Jurkat, Clone E6-1 (cell line): ENCODE measurements at regions not wholly inside any gene's neighbourhood (a gene's known extent, or its start where the extent isn't known, plus 50 kb on each side); places are given as distances from the start of the nearest gene placed in this dataset.

Experiments
- DNase-seq: peaks from one replicate; pipeline ENCODE4 v3.0.0-alpha.2; 2011; ENCODE audit warnings: low read depth, low spot score
- H3K4me3 ChIP-seq: 2 replicates; pipeline ENCODE4 v1.5.1; 2011; ENCODE audit warnings: mild to moderate bottlenecking, low read length, control low read depth, moderate library complexity

- H3K4me3 ChIP-seq, result no peak overlapping the region
- no peak for DNase-seq
Measured at GRCh38 chr5:155274484-155274883, 260.9 kb downstream of the KIF4B start.

GRCh38 chr5:155275222-155275621 is 261.7 kb downstream of the KIF4B start:
- H3K4me3 ChIP-seq, result no peak overlapping the region

GRCh38 chr5:155276231-155276630 is 262.7 kb downstream of the KIF4B start:
- H3K4me3 ChIP-seq, result no peak overlapping the region
- DNase-seq, result no peak

More at GRCh38 chr5:155275222-155275621, 261.7 kb downstream of the KIF4B start:
- no peak for DNase-seq

GRCh38 chr5:155278532-155278931 is 265.0 kb downstream of the KIF4B start:
- DNase-seq, result no peak
- H3K4me3 ChIP-seq, result no peak overlapping the region

- H3K4me3 ChIP-seq, result no peak overlapping the region
- peak; percentile 65 for DNase-seq
Measured at GRCh38 chr5:155282503-155283107, 269.1 kb downstream of the KIF4B start.

- DNase-seq, result peak; percentile 52
- H3K4me3 ChIP-seq, result peak overlapping the region; percentile 13; the same call in 1 of the 2 replicates
Measured at GRCh38 chr5:155285706-155286105, 272.2 kb downstream of the KIF4B start.

- no peak overlapping the region for H3K4me3 ChIP-seq
- DNase-seq, result no peak
Measured at GRCh38 chr5:155290937-155291336, 277.4 kb downstream of the KIF4B start.

- DNase-seq, result no peak
- H3K4me3 ChIP-seq, result no peak overlapping the region
Measured at GRCh38 chr5:155293605-155294178, 280.1 kb downstream of the KIF4B start.

- no peak overlapping the region for H3K4me3 ChIP-seq
- DNase-seq, result no peak
Measured at GRCh38 chr5:155295111-155295510, 281.6 kb downstream of the KIF4B start.

- no peak for DNase-seq
Measured at GRCh38 chr5:155299386-155300005, 285.9 kb downstream of the KIF4B start.

GRCh38 chr5:155303120-155303519 is 289.6 kb downstream of the KIF4B start:
- DNase-seq, result peak; percentile 52
- H3K4me3 ChIP-seq, result no peak overlapping the region

More at GRCh38 chr5:155299386-155300005, 285.9 kb downstream of the KIF4B start:
- H3K4me3 ChIP-seq, result no peak overlapping the region

GRCh38 chr5:155307229-155307628 is 293.7 kb downstream of the KIF4B start:
- H3K4me3 ChIP-seq, result no peak overlapping the region
- DNase-seq, result no peak

GRCh38 chr5:155308289-155308688 is 294.7 kb downstream of the KIF4B start:
- H3K4me3 ChIP-seq, result no peak overlapping the region

GRCh38 chr5:155309021-155309746 is 295.6 kb downstream of the KIF4B start:
- H3K4me3 ChIP-seq, result no peak overlapping the region
- no peak for DNase-seq

More at GRCh38 chr5:155308289-155308688, 294.7 kb downstream of the KIF4B start:
- no peak for DNase-seq

- DNase-seq, result no peak
- no peak overlapping the region for H3K4me3 ChIP-seq
Measured at GRCh38 chr5:155311721-155312120, 298.2 kb downstream of the KIF4B start.

GRCh38 chr5:155313518-155313917 is 300.0 kb downstream of the KIF4B start:
- H3K4me3 ChIP-seq, result no peak overlapping the region
- no peak for DNase-seq

- no peak for DNase-seq
- no peak overlapping the region for H3K4me3 ChIP-seq
Measured at GRCh38 chr5:155316070-155316714, 302.6 kb downstream of the KIF4B start.

- no peak overlapping the region for H3K4me3 ChIP-seq
- no peak for DNase-seq
Measured at GRCh38 chr5:155332618-155333017, 319.1 kb downstream of the KIF4B start.

GRCh38 chr5:155342956-155343355 is 329.4 kb downstream of the KIF4B start:
- no peak overlapping the region for H3K4me3 ChIP-seq
- DNase-seq, result no peak
